IMR-90 (cell line): ENCODE measurements at regions not wholly inside any gene's neighbourhood (a gene's known extent, or its start where the extent isn't known, plus 50 kb on each side); places are given as distances from the start of the nearest gene placed in this dataset.

Experiments
- ATAC-seq: fragments of 200-7000 bp; cut with Tn5 transposase; 2 replicates; pipeline ENCODE4 v1.9.1; 2020; ENCODE audit warnings: low read depth, mild to moderate bottlenecking, moderate library complexity
- BruUV-seq: library from RNA; stranded (reverse); fragments of 400-500 nt; replicated peaks from 2 replicates; lab custom pipeline; 2021; lab: Mats Ljungman, UMichigan
- CTCF ChIA-PET: fragments of 300-600 bp; formaldehyde crosslinking; extraction: SDS; loops from one replicate; lab custom pipeline; 2021; ENCODE audit warnings: antibody characterized with exemption; lab: Yijun Ruan, JAX
- POLR2A ChIA-PET: fragments of 300-600 bp; sonication (Branson Sonifier 250); formaldehyde crosslinking; loops from one replicate; lab custom pipeline; 2022; ENCODE audit warnings: antibody characterized with exemption; ENCODE audit not compliant: unreplicated experiment; lab: Charles Lee
- DNase-seq: peaks from one replicate; pipeline ENCODE4 v3.0.0; 2013
- H2AFZ ChIP-seq: replicated peaks from 2 replicates; pipeline ENCODE3; 2013; ENCODE audit warnings: low read length, mild to moderate bottlenecking; ENCODE audit not compliant: poor library complexity
- H2AK5ac ChIP-seq: 2 replicates; pipeline ENCODE4 v1.6.1; 2013; ENCODE audit warnings: low read depth, low read length, inconsistent platforms
- H2AK9ac ChIP-seq: replicated peaks from 2 replicates; pipeline ENCODE3; 2013; ENCODE audit warnings: mild to moderate bottlenecking, low read depth, low read length, moderate library complexity; ENCODE audit not compliant: poor library complexity
- H2BK120ac ChIP-seq: 2 replicates; pipeline ENCODE4 v1.6.1; 2013; ENCODE audit warnings: low read depth, low read length, inconsistent platforms
- H2BK15ac ChIP-seq: 3 replicates; pipeline ENCODE4 v1.6.1; 2013; ENCODE audit warnings: low read depth, low read length, inconsistent platforms
- H2BK20ac ChIP-seq: 2 replicates; pipeline ENCODE4 v1.6.1; 2013; ENCODE audit warnings: low read depth, mild to moderate bottlenecking, inconsistent platforms, low read length, moderate library complexity
- H2BK5ac ChIP-seq: 2 replicates; pipeline ENCODE4 v1.6.1; 2013; ENCODE audit warnings: mild to moderate bottlenecking, low read depth, low read length, inconsistent platforms; ENCODE audit not compliant: poor library complexity, severe bottlenecking
- H3K14ac ChIP-seq: replicated peaks from 2 replicates; pipeline ENCODE4 v1.6.1; 2013; ENCODE audit warnings: low read depth, low read length, inconsistent platforms
- H3K18ac ChIP-seq: 2 replicates; pipeline ENCODE4 v1.6.1; 2013; ENCODE audit warnings: low read depth, low read length, control low read depth
- H3K23ac ChIP-seq: 2 replicates; pipeline ENCODE4 v1.6.1; 2013; ENCODE audit warnings: low read depth, low read length, inconsistent platforms
- H3K27ac ChIP-seq: 2 replicates; pipeline ENCODE4 v1.5.1; 2013; ENCODE audit warnings: mild to moderate bottlenecking, control low read depth, low read length; ENCODE audit not compliant: insufficient read depth
- H3K27me3 ChIP-seq: 2 replicates; pipeline ENCODE4 v1.6.1; 2013; ENCODE audit warnings: low read length; ENCODE audit not compliant: control insufficient read depth, insufficient read depth
- H3K36me3 ChIP-seq: 2 replicates; pipeline ENCODE4 v1.6.1; 2013; ENCODE audit warnings: low read length, mixed read lengths; ENCODE audit not compliant: control insufficient read depth, insufficient read depth
- H3K4ac ChIP-seq: 2 replicates; pipeline ENCODE4 v1.6.1; 2013; ENCODE audit warnings: low read depth, low read length, inconsistent platforms
- H3K4me1 ChIP-seq: 2 replicates; pipeline ENCODE4 v1.6.1; 2013; ENCODE audit warnings: low read length, mixed read lengths; ENCODE audit not compliant: control insufficient read depth, insufficient read depth
- H3K4me2 ChIP-seq: 2 replicates; pipeline ENCODE4 v1.6.1; 2013; ENCODE audit warnings: low read depth, mild to moderate bottlenecking, control low read depth, low read length, moderate library complexity
- H3K4me3 ChIP-seq: 2 replicates; pipeline ENCODE4 v1.5.1; 2013; ENCODE audit warnings: low read depth, mild to moderate bottlenecking, control low read depth, low read length, moderate library complexity; ENCODE audit not compliant: insufficient read depth
- H3K56ac ChIP-seq: 2 replicates; pipeline ENCODE4 v1.6.1; 2013; ENCODE audit warnings: low read length, inconsistent platforms; ENCODE audit not compliant: insufficient read depth; ENCODE audit errors: extremely low read depth
- H3K79me1 ChIP-seq, 2 experiments: 2 replicates each; pipeline ENCODE4 v1.6.1; 2013; ENCODE audit warnings: low read length in 2 of 2, inconsistent platforms in 1 of 2, low read depth in 1 of 2
- H3K9ac ChIP-seq: 2 replicates; pipeline ENCODE4 v1.6.1; 2013; ENCODE audit warnings: low read depth, low read length, control low read depth
- H3K9me1 ChIP-seq: 2 replicates; pipeline ENCODE4 v1.6.1; 2013; ENCODE audit warnings: low read length, inconsistent platforms; ENCODE audit not compliant: insufficient read depth
- H3K9me3 ChIP-seq: 2 replicates; pipeline ENCODE4 v1.6.1; 2013; ENCODE audit warnings: low read length; ENCODE audit not compliant: control insufficient read depth, insufficient read depth
- H4K20me1 ChIP-seq: 2 replicates; pipeline ENCODE4 v1.6.1; 2013; ENCODE audit warnings: low read length, inconsistent platforms; ENCODE audit not compliant: insufficient read depth
- H4K5ac ChIP-seq: 2 replicates; pipeline ENCODE4 v1.6.1; 2013; ENCODE audit warnings: mild to moderate bottlenecking, low read depth, low read length, control low read depth
- H4K8ac ChIP-seq, 2 experiments: 2 replicates each; pipeline ENCODE4 v1.6.1; 2013; ENCODE audit warnings: low read depth in 2 of 2, low read length in 2 of 2, control low read depth in 1 of 2, inconsistent platforms in 1 of 2
- H4K91ac ChIP-seq: 2 replicates; pipeline ENCODE4 v1.6.1; 2013; ENCODE audit warnings: low read depth, low read length, inconsistent platforms; ENCODE audit not compliant: insufficient read depth
- BHLHE40 ChIP-seq: fragments of 150-350 bp; IDR thresholded peaks from 2 replicates; pipeline ENCODE4 v1.6.1; 2016; ENCODE audit warnings: mild to moderate bottlenecking, low read depth, low read length
- CEBPB ChIP-seq: IDR thresholded peaks from 2 replicates; pipeline ENCODE4 v1.6.1; 2012; ENCODE audit warnings: low read depth, low read length, improper control_type of control experiment
- NFE2L2 ChIP-seq: fragments of 150-350 bp; IDR thresholded peaks from 2 replicates; pipeline ENCODE4 v1.6.1; 2016; ENCODE audit warnings: low read depth, mild to moderate bottlenecking, low read length
- RAD21 ChIP-seq: IDR thresholded peaks from 2 replicates; pipeline ENCODE4 v1.6.1; 2012; ENCODE audit warnings: low read length, improper control_type of control experiment
- WGBS, 2 experiments: methylation state at CpG; one replicate each; pipeline versions ENCODE4 v1.1.5 to v1.1.7; 2013; ENCODE audit warnings: missing lambda C conversion rate in 2 of 2; ENCODE audit not compliant: insufficient read length in 1 of 2; ENCODE audit errors: extremely low coverage in 2 of 2; 5-methylcytosine and 5-hydroxymethylcytosine counted together
- dilution Hi-C: fragments of 300-500 bp; cut with HindIII; formaldehyde crosslinking; loops from one replicate; pipeline ENCODE4 v1.14.3; 2018; ENCODE audit warnings: low sequenced_read_pairs; ENCODE audit not compliant: unreplicated experiment
- in situ Hi-C: fragments of 300-500 bp; cut with MboI; formaldehyde crosslinking; loops from 3 replicates; pipeline ENCODE4 v1.14.3; 2019; ENCODE audit warnings: low sequenced_read_pairs, inconsistent platforms, mixed read lengths
- intact Hi-C: fragments of 100-400 bp; cut with micrococcal nuclease; formaldehyde crosslinking; loops from 2 replicates; pipeline ENCODE4 v1.10.0; 2022
- TF ChIP-seq, protein P1 (sequence below): conservative IDR thresholded peaks from 2 replicates; pipeline ENCODE4 v1.5.1; 2012; ENCODE audit warnings: mild to moderate bottlenecking, low read depth, low read length, improper control_type of control experiment

- no peak for TF ChIP-seq CEBPB
Measured at GRCh38 chr12:94725375-94726168, 75.2 kb upstream of the TMCC3 start (continued).

GRCh38 chr12:94722664-94723063 is 72.3 kb upstream of the TMCC3 start:
- Histone ChIP-seq H4K20me1 (no peaks in the 10 kb centered on the region), H3K9me1 (no peaks in the 10 kb centered on the region), H3K4ac (no peak overlapping the region), H3K4me2 (no peak overlapping the region), H3K79me1 (no peaks in the 10 kb centered on the region), H4K91ac (no peak overlapping the region), H3K4me1 (no peaks in the 10 kb centered on the region), H3K9me3 (no peaks in the 10 kb centered on the region), H3K56ac (no peak overlapping the region), H2BK15ac (no peak overlapping the region), H2BK20ac (no peak overlapping the region), H3K36me3 (no peaks in the 10 kb centered on the region), H3K14ac (no peak overlapping the region), H3K4me3 (no peak overlapping the region), H3K9ac (no peak overlapping the region), H2AK9ac (no peak overlapping the region), H3K18ac (no peak overlapping the region), H3K27ac (no peak overlapping the region), H3K27me3 (peaks cover 13% of the 10 kb centered on the region), H4K8ac (no peak overlapping the region), H2BK5ac (no peak overlapping the region), H2AFZ (no peak overlapping the region), H2BK120ac (no peak overlapping the region), H4K5ac (no peak overlapping the region), H2AK5ac (no peak overlapping the region), H3K23ac (no peak overlapping the region)
- 72% methylated on average over 3 of the region's 3 CpGs; no CpG with 5 or more reads in 1 of the 2 experiments for WGBS, 2 experiments
- in situ Hi-C loops (no loop called here), intact Hi-C loops (no loop called here), dilution Hi-C loops (no loop called here)
- DNase-seq = no peak
- POLR2A ChIA-PET = no interaction called here
- no TSS peak for BruUV-seq
- CTCF ChIA-PET = interaction anchor here (0.6 kb wide), 1 partner anchor 32 kb away, joined by 3 read pairs; no protein-coding TSS in a partner anchor
- no peak for ATAC-seq
- TF ChIP-seq, protein P1, sequence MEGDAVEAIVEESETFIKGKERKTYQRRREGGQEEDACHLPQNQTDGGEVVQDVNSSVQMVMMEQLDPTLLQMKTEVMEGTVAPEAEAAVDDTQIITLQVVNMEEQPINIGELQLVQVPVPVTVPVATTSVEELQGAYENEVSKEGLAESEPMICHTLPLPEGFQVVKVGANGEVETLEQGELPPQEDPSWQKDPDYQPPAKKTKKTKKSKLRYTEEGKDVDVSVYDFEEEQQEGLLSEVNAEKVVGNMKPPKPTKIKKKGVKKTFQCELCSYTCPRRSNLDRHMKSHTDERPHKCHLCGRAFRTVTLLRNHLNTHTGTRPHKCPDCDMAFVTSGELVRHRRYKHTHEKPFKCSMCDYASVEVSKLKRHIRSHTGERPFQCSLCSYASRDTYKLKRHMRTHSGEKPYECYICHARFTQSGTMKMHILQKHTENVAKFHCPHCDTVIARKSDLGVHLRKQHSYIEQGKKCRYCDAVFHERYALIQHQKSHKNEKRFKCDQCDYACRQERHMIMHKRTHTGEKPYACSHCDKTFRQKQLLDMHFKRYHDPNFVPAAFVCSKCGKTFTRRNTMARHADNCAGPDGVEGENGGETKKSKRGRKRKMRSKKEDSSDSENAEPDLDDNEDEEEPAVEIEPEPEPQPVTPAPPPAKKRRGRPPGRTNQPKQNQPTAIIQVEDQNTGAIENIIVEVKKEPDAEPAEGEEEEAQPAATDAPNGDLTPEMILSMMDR = no peak
- no peak for TF ChIP-seq RAD21
- no peak for TF ChIP-seq NFE2L2
- no peak for TF ChIP-seq BHLHE40
